ENCODE measurements at regions not wholly inside any gene's neighbourhood (a gene's known extent, or its start where the extent isn't known, plus 50 kb on each side); places are given as distances from the start of the nearest gene placed in this dataset.

GRCh38 chr14:29102266-29102665 is 335.7 kb downstream of the FOXG1 start:
- no peak for DNase-seq (ENCODE audit: low read depth in 4 of 4, low spot score in 2 of 4)

GRCh38 chr14:29102996-29103395 is 336.4 kb downstream of the FOXG1 start:
- no peak for DNase-seq (ENCODE audit: low read depth in 4 of 4, low spot score in 2 of 4)

- no peak for DNase-seq (ENCODE audit: low read depth in 4 of 4, low spot score in 2 of 4)
Measured at GRCh38 chr14:29108908-29109307, 342.3 kb downstream of the FOXG1 start.

GRCh38 chr14:29109589-29109988 is 343.0 kb downstream of the FOXG1 start:
- DNase-seq (ENCODE audit: low read depth in 4 of 4, low spot score in 2 of 4) = no peak

GRCh38 chr14:29111554-29111953 is 345.0 kb downstream of the FOXG1 start:
- no peak for DNase-seq (ENCODE audit: low read depth in 4 of 4, low spot score in 2 of 4)

GRCh38 chr14:29123017-29123416 is 356.4 kb downstream of the FOXG1 start:
- no peak for DNase-seq (ENCODE audit: low read depth in 4 of 4, low spot score in 2 of 4)

- DNase-seq (ENCODE audit: low read depth in 4 of 4, low spot score in 2 of 4) = no peak
Measured at GRCh38 chr14:29126361-29126760, 359.8 kb downstream of the FOXG1 start.

GRCh38 chr14:29126865-29127264 is 360.3 kb downstream of the FOXG1 start:
- no peak for DNase-seq (ENCODE audit: low read depth in 4 of 4, low spot score in 2 of 4)

- DNase-seq (ENCODE audit: low read depth in 4 of 4, low spot score in 2 of 4) = no peak
Measured at GRCh38 chr14:29140016-29140415, 373.4 kb downstream of the FOXG1 start.

GRCh38 chr14:29144621-29145020 is 378.0 kb downstream of the FOXG1 start:
- DNase-seq (ENCODE audit: low read depth in 4 of 4, low spot score in 2 of 4) = no peak

- DNase-seq (ENCODE audit: low read depth in 4 of 4, low spot score in 2 of 4) = no peak
Measured at GRCh38 chr14:29148221-29148620, 381.6 kb downstream of the FOXG1 start.

GRCh38 chr14:29149798-29150197 is 383.2 kb downstream of the FOXG1 start:
- no peak for DNase-seq (ENCODE audit: low read depth in 4 of 4, low spot score in 2 of 4)

GRCh38 chr14:29150659-29151058 is 384.1 kb downstream of the FOXG1 start:
- DNase-seq (ENCODE audit: low read depth in 4 of 4, low spot score in 2 of 4) = no peak

- DNase-seq (ENCODE audit: low read depth in 4 of 4, low spot score in 2 of 4) = no peak
Measured at GRCh38 chr14:29156096-29156495, 389.5 kb downstream of the FOXG1 start.

- DNase-seq (ENCODE audit: low read depth in 4 of 4, low spot score in 2 of 4) = no peak
Measured at GRCh38 chr14:29161593-29161992, 395.0 kb downstream of the FOXG1 start.

- no peak for DNase-seq (ENCODE audit: low read depth in 4 of 4, low spot score in 2 of 4)
Measured at GRCh38 chr14:29163109-29163508, 396.5 kb downstream of the FOXG1 start.

GRCh38 chr14:29165431-29165830 is 398.8 kb downstream of the FOXG1 start:
- DNase-seq (ENCODE audit: low read depth in 4 of 4, low spot score in 2 of 4) = no peak

GRCh38 chr14:29166507-29166906 is 399.9 kb downstream of the FOXG1 start:
- DNase-seq (ENCODE audit: low read depth in 4 of 4, low spot score in 2 of 4) = no peak

- no peak for DNase-seq (ENCODE audit: low read depth in 4 of 4, low spot score in 2 of 4)
Measured at GRCh38 chr14:29168149-29168548, 401.6 kb downstream of the FOXG1 start.

- DNase-seq (ENCODE audit: low read depth in 4 of 4, low spot score in 2 of 4) = no peak
Measured at GRCh38 chr14:29169408-29169807, 402.8 kb downstream of the FOXG1 start.

- DNase-seq (ENCODE audit: low read depth in 4 of 4, low spot score in 2 of 4) = no peak
Measured at GRCh38 chr14:29175706-29176105, 409.1 kb downstream of the FOXG1 start.

GRCh38 chr14:29176876-29177275 is 410.3 kb downstream of the FOXG1 start:
- no peak for DNase-seq (ENCODE audit: low read depth in 4 of 4, low spot score in 2 of 4)

- DNase-seq (ENCODE audit: low read depth in 4 of 4, low spot score in 2 of 4) = no peak
Measured at GRCh38 chr14:29178971-29179370, 412.4 kb downstream of the FOXG1 start.

- no peak for DNase-seq (ENCODE audit: low read depth in 4 of 4, low spot score in 2 of 4)
Measured at GRCh38 chr14:29191092-29191491, 424.5 kb downstream of the FOXG1 start.

Measured in left renal cortex interstitium (tissue), 4 donors.